DMS153 treated with DMSO at 0.1 percent for 48 hours (cell line): ENCODE measurements at regions not wholly inside any gene's neighbourhood (a gene's known extent, or its start where the extent isn't known, plus 50 kb on each side); places are given as distances from the start of the nearest gene placed in this dataset.
"Not testable (repeated sequence)": the region's sequence is repeated elsewhere in the genome, so short reads cannot be mapped to it uniquely, and the experiment has no call there.

ENCODE experiments used
- DNase-seq: peaks from one replicate; lab custom pipeline; 2025; ENCODE audit not compliant: unreplicated experiment; lab: John Stamatoyannopoulos, UW

- DNase-seq = no peak
Observed at GRCh38 chr3:87621667-87622066, 345.3 kb upstream of the POU1F1 start.

GRCh38 chr3:87615506-87615905 lies 339.1 kb upstream of the POU1F1 start:
- no peak for DNase-seq

GRCh38 chr3:87614998-87615397 lies 338.6 kb upstream of the POU1F1 start:
- DNase-seq = no peak

GRCh38 chr3:87607234-87607633 lies 330.9 kb upstream of the POU1F1 start:
- no peak for DNase-seq

GRCh38 chr3:87595798-87596197 lies 319.4 kb upstream of the POU1F1 start:
- no peak for DNase-seq

- DNase-seq = no peak
Observed at GRCh38 chr3:87581240-87581639, 304.9 kb upstream of the POU1F1 start.

- DNase-seq = no peak
Observed at GRCh38 chr3:87576752-87577151, 300.4 kb upstream of the POU1F1 start.

- DNase-seq = no peak
Observed at GRCh38 chr3:87575550-87575949, 299.2 kb upstream of the POU1F1 start.

GRCh38 chr3:87568331-87568730 lies 291.9 kb upstream of the POU1F1 start:
- no peak for DNase-seq

- no peak for DNase-seq
Observed at GRCh38 chr3:87564438-87564837, 288.1 kb upstream of the POU1F1 start.

GRCh38 chr3:87563712-87564111 lies 287.3 kb upstream of the POU1F1 start:
- DNase-seq = no peak

GRCh38 chr3:87558492-87558891 lies 282.1 kb upstream of the POU1F1 start:
- DNase-seq = no peak

GRCh38 chr3:87555290-87555689 lies 278.9 kb upstream of the POU1F1 start:
- DNase-seq = no peak

GRCh38 chr3:87553058-87553457 lies 276.7 kb upstream of the POU1F1 start:
- DNase-seq = no peak

GRCh38 chr3:87550892-87551291 lies 274.5 kb upstream of the POU1F1 start:
- DNase-seq = no peak

- DNase-seq = no peak
Observed at GRCh38 chr3:87549208-87549607, 272.8 kb upstream of the POU1F1 start.

GRCh38 chr3:87548271-87548670 lies 271.9 kb upstream of the POU1F1 start:
- no peak for DNase-seq

- DNase-seq = no peak
Observed at GRCh38 chr3:87546216-87546615, 269.8 kb upstream of the POU1F1 start.

- DNase-seq = not testable (repeated sequence)
Observed at GRCh38 chr3:87543408-87543807, 267.0 kb upstream of the POU1F1 start.

GRCh38 chr3:87541723-87542122 lies 265.3 kb upstream of the POU1F1 start:
- DNase-seq = no peak

GRCh38 chr3:87538722-87539121 lies 262.3 kb upstream of the POU1F1 start:
- DNase-seq = not testable (repeated sequence)

GRCh38 chr3:87509401-87509800 lies 233.0 kb upstream of the POU1F1 start:
- no peak for DNase-seq

- no peak for DNase-seq
Observed at GRCh38 chr3:87508921-87509320, 232.5 kb upstream of the POU1F1 start.

- DNase-seq = no peak
Observed at GRCh38 chr3:87507753-87508152, 231.4 kb upstream of the POU1F1 start.
